KMS-11 (cell line): ENCODE measurements at regions not wholly inside any gene's neighbourhood (a gene's known extent, or its start where the extent isn't known, plus 50 kb on each side); places are given as distances from the start of the nearest gene placed in this dataset.
A peak's percentile ranks its signal among the peaks of the same experiment; 100 is the strongest.

Source experiments
- H2AFZ ChIP-seq: fragments of 200-600 bp; sonication (generic); 2 replicates; pipeline ENCODE4 v1.6.1; 2016; ENCODE audit warnings: antibody characterized with exemption, mixed run types, low read depth
- H3K27ac ChIP-seq: fragments of 200-600 bp; sonication (generic); 2 replicates; pipeline ENCODE4 v1.6.1; 2016; ENCODE audit warnings: mild to moderate bottlenecking, mixed run types
- H3K27me3 ChIP-seq: fragments of 200-600 bp; sonication (generic); 2 replicates; pipeline ENCODE4 v1.6.1; 2017; ENCODE audit warnings: mild to moderate bottlenecking, low read depth, mixed run types, moderate library complexity; ENCODE audit not compliant: insufficient read depth
- H3K36me3 ChIP-seq: fragments of 200-600 bp; sonication (generic); 2 replicates; pipeline ENCODE4 v1.6.1; 2017; ENCODE audit warnings: mild to moderate bottlenecking, mixed run types; ENCODE audit not compliant: insufficient read depth
- H3K4me1 ChIP-seq: fragments of 200-600 bp; sonication (generic); 2 replicates; pipeline ENCODE4 v1.6.1; 2016; ENCODE audit warnings: mild to moderate bottlenecking, low read depth, mixed run types; ENCODE audit not compliant: poor library complexity, severe bottlenecking
- H3K4me2 ChIP-seq: fragments of 200-600 bp; sonication (generic); 2 replicates; pipeline ENCODE4 v1.7.0; 2016; ENCODE audit warnings: mild to moderate bottlenecking, mixed run types
- H3K4me3 ChIP-seq: fragments of 200-600 bp; sonication (generic); IDR thresholded peaks from 2 replicates; pipeline ENCODE4 v1.6.1; 2017; ENCODE audit warnings: low read depth, low read length, mixed read lengths; ENCODE audit not compliant: insufficient read depth
- H3K79me2 ChIP-seq: fragments of 200-600 bp; sonication (generic); 2 replicates; pipeline ENCODE4 v1.6.1; 2016; ENCODE audit warnings: low read depth, mixed run types; ENCODE audit not compliant: insufficient read depth
- H3K9ac ChIP-seq: fragments of 200-600 bp; sonication (generic); 2 replicates; pipeline ENCODE4 v1.6.1; 2016; ENCODE audit warnings: mild to moderate bottlenecking, mixed run types
- H4K20me1 ChIP-seq: fragments of 200-600 bp; sonication (generic); 2 replicates; pipeline ENCODE4 v1.6.1; 2016; ENCODE audit warnings: mild to moderate bottlenecking, mixed run types; ENCODE audit not compliant: insufficient read depth
- TF ChIP-seq, protein P1 (sequence below): fragments of 200-600 bp; sonication (generic); conservative IDR thresholded peaks from 2 replicates; pipeline ENCODE4 v1.6.1; 2017; ENCODE audit warnings: low read depth, mild to moderate bottlenecking, antibody characterized with exemption, low read length, moderate library complexity, mixed read lengths

GRCh38 chr2:215843579-215843978, 169.8 kb downstream of the MREG start:
- TF ChIP-seq, protein P1, sequence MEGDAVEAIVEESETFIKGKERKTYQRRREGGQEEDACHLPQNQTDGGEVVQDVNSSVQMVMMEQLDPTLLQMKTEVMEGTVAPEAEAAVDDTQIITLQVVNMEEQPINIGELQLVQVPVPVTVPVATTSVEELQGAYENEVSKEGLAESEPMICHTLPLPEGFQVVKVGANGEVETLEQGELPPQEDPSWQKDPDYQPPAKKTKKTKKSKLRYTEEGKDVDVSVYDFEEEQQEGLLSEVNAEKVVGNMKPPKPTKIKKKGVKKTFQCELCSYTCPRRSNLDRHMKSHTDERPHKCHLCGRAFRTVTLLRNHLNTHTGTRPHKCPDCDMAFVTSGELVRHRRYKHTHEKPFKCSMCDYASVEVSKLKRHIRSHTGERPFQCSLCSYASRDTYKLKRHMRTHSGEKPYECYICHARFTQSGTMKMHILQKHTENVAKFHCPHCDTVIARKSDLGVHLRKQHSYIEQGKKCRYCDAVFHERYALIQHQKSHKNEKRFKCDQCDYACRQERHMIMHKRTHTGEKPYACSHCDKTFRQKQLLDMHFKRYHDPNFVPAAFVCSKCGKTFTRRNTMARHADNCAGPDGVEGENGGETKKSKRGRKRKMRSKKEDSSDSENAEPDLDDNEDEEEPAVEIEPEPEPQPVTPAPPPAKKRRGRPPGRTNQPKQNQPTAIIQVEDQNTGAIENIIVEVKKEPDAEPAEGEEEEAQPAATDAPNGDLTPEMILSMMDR: no peak
- no peaks in the 10 kb centered on the region for H3K27me3 ChIP-seq
- H3K4me1 ChIP-seq: peaks cover 51% of the 10 kb centered on the region
- no peak overlapping the region for H2AFZ ChIP-seq
- no peaks in the 10 kb centered on the region for H3K36me3 ChIP-seq
- no peak overlapping the region for H3K4me2 ChIP-seq
- H3K9ac ChIP-seq: no peak overlapping the region
- no peak overlapping the region for H3K4me3 ChIP-seq
- no peaks in the 10 kb centered on the region for H4K20me1 ChIP-seq
- H3K79me2 ChIP-seq: no peaks in the 10 kb centered on the region
- no peak overlapping the region for H3K27ac ChIP-seq

- Histone ChIP-seq H3K79me2 (no peaks in the 10 kb centered on the region), H3K4me3 (no peak overlapping the region), H3K9ac (peak overlapping the region; percentile 19; the same call in 1 of the 2 replicates), H3K4me2 (peak overlapping the region; percentile 86), H3K36me3 (no peaks in the 10 kb centered on the region), H4K20me1 (no peaks in the 10 kb centered on the region), H3K27me3 (no peaks in the 10 kb centered on the region), H3K4me1 (peaks cover 56% of the 10 kb centered on the region), H3K27ac (peak overlapping the region; percentile 85), H2AFZ (peak overlapping the region; percentile 32; the same call in 1 of the 2 replicates)
- TF ChIP-seq, protein P1: no peak
Observed at GRCh38 chr2:215841175-215841816, 172.1 kb downstream of the MREG start.

GRCh38 chr2:215839816-215840215, 173.5 kb downstream of the MREG start:
- peaks cover 61% of the 10 kb centered on the region for H3K4me1 ChIP-seq
- no peak overlapping the region for H3K4me3 ChIP-seq
- H3K27ac ChIP-seq: peak overlapping the region; percentile 85
- peak overlapping the region; percentile 42; the same call in 1 of the 2 replicates for H2AFZ ChIP-seq
- H4K20me1 ChIP-seq: no peaks in the 10 kb centered on the region
- H3K79me2 ChIP-seq: no peaks in the 10 kb centered on the region
- no peaks in the 10 kb centered on the region for H3K27me3 ChIP-seq
- TF ChIP-seq, protein P1: no peak; the same call in none of the 2 replicates
- H3K36me3 ChIP-seq: no peaks in the 10 kb centered on the region
- H3K4me2 ChIP-seq: peak overlapping the region; percentile 86
- H3K9ac ChIP-seq: peak overlapping the region; percentile 39

- Histone ChIP-seq H3K27ac (peak overlapping the region; percentile 85; the same call in 1 of the 2 replicates), H3K27me3 (no peaks in the 10 kb centered on the region), H3K9ac (no peak overlapping the region), H2AFZ (peak overlapping the region; percentile 42; the same call in 1 of the 2 replicates), H3K4me1 (peaks cover 61% of the 10 kb centered on the region), H3K4me3 (no peak overlapping the region), H4K20me1 (no peaks in the 10 kb centered on the region), H3K36me3 (no peaks in the 10 kb centered on the region), H3K4me2 (peak overlapping the region; percentile 86; the same call in 1 of the 2 replicates), H3K79me2 (no peaks in the 10 kb centered on the region)
- TF ChIP-seq, protein P1: no peak
Observed at GRCh38 chr2:215839309-215839708, 174.0 kb downstream of the MREG start.
